ENCODE measurements at regions not wholly inside any gene's neighbourhood (a gene's known extent, or its start where the extent isn't known, plus 50 kb on each side); places are given as distances from the start of the nearest gene placed in this dataset.

- no peaks in the 10 kb centered on the region for H3K4me1 ChIP-seq (replicated peaks)
- 83% methylated on average over 4 of the region's 4 CpGs for WGBS
These were observed 154.9 kb downstream of the FAM174A start for GRCh38 chr5:100690036-100690560.

GRCh38 chr5:100691085-100691484, 155.9 kb downstream of the FAM174A start:
- DNase-seq (ENCODE audit: low spot score) = no peak
- intact Hi-C loops (cut with DNase I) = no loop called here
- no peaks in the 10 kb centered on the region for H3K27me3 ChIP-seq (replicated peaks; ENCODE audit: insufficient read depth)

More at GRCh38 chr5:100690036-100690560, 154.9 kb downstream of the FAM174A start:
- Histone ChIP-seq H3K9me3 (no peaks in the 10 kb centered on the region), H3K27me3 (replicated peaks; ENCODE audit: insufficient read depth) (no peaks in the 10 kb centered on the region), H3K27ac (no peak overlapping the region), H3K4me3 (no peak overlapping the region), H3K36me3 (no peaks in the 10 kb centered on the region)
- DNase-seq (ENCODE audit: low spot score) = no peak
- intact Hi-C loops (cut with DNase I) = no loop called here
- TF ChIP-seq POLR2AphosphoS5 (IDR thresholded peaks at IDR 0.05) (no peak), POLR2A (IDR thresholded peaks at IDR 0.05) (no peak), CTCF (IDR thresholded peaks at IDR 0.05) (no peak)

GRCh38 chr5:100691548-100691947, 156.4 kb downstream of the FAM174A start:
- Histone ChIP-seq H3K4me1 (replicated peaks) (no peaks in the 10 kb centered on the region), H3K27me3 (replicated peaks; ENCODE audit: insufficient read depth) (no peaks in the 10 kb centered on the region), H3K4me3 (no peak overlapping the region), H3K27ac (no peak overlapping the region), H3K36me3 (no peaks in the 10 kb centered on the region), H3K9me3 (no peaks in the 10 kb centered on the region)
- 88% methylated on average over 1 of the region's 1 CpG for WGBS
- intact Hi-C loops (cut with DNase I) = no loop called here
- TF ChIP-seq POLR2A (IDR thresholded peaks at IDR 0.05) = no peak
- no peak for TF ChIP-seq CTCF (IDR thresholded peaks at IDR 0.05)
- TF ChIP-seq POLR2AphosphoS5 (IDR thresholded peaks at IDR 0.05) = no peak
- DNase-seq (ENCODE audit: low spot score) = no peak

More at GRCh38 chr5:100691085-100691484, 155.9 kb downstream of the FAM174A start:
- no peak for TF ChIP-seq CTCF (IDR thresholded peaks at IDR 0.05)
- TF ChIP-seq POLR2A (IDR thresholded peaks at IDR 0.05) = no peak
- Histone ChIP-seq H3K4me3 (no peak overlapping the region), H3K4me1 (replicated peaks) (no peaks in the 10 kb centered on the region), H3K9me3 (no peaks in the 10 kb centered on the region), H3K36me3 (no peaks in the 10 kb centered on the region), H3K27ac (no peak overlapping the region)

GRCh38 chr5:100693481-100693880, 158.3 kb downstream of the FAM174A start:
- H3K9me3 ChIP-seq = no peaks in the 10 kb centered on the region
- H3K4me3 ChIP-seq = no peak overlapping the region
- intact Hi-C loops (cut with DNase I) = no loop called here
- no peaks in the 10 kb centered on the region for H3K36me3 ChIP-seq
- no peaks in the 10 kb centered on the region for H3K27me3 ChIP-seq (replicated peaks; ENCODE audit: insufficient read depth)
- no peak overlapping the region for H3K27ac ChIP-seq
- DNase-seq (ENCODE audit: low spot score) = no peak
- TF ChIP-seq CTCF (IDR thresholded peaks at IDR 0.05) = no peak
- TF ChIP-seq POLR2AphosphoS5 (IDR thresholded peaks at IDR 0.05) = no peak
- no peak for TF ChIP-seq POLR2A (IDR thresholded peaks at IDR 0.05)
- H3K4me1 ChIP-seq (replicated peaks) = no peaks in the 10 kb centered on the region
- 78% methylated on average over 1 of the region's 1 CpG for WGBS

- Histone ChIP-seq H3K36me3 (no peaks in the 10 kb centered on the region), H3K9me3 (no peaks in the 10 kb centered on the region), H3K27ac (no peak overlapping the region), H3K27me3 (replicated peaks; ENCODE audit: insufficient read depth) (no peaks in the 10 kb centered on the region), H3K4me3 (no peak overlapping the region), H3K4me1 (replicated peaks) (no peaks in the 10 kb centered on the region)
- DNase-seq (ENCODE audit: low spot score) = no peak
- intact Hi-C loops (cut with DNase I) = no loop called here
- WGBS = 69% methylated on average over 4 of the region's 4 CpGs
- no peak for TF ChIP-seq POLR2A (IDR thresholded peaks at IDR 0.05)
- TF ChIP-seq CTCF (IDR thresholded peaks at IDR 0.05) = no peak
- TF ChIP-seq POLR2AphosphoS5 (IDR thresholded peaks at IDR 0.05) = no peak
These were observed 158.9 kb downstream of the FAM174A start for GRCh38 chr5:100694100-100694499.

Data from prostate gland (tissue), 2 donors.